Stimulated activated memory B cell treated with anti-CD40 and anti-IgM and Interleukin-4, amounts not matched to agents 10 μg/mL and 1 μg/mL and 100 μg/mL, for 72 hours (primary cell): ENCODE measurements at regions not wholly inside any gene's neighbourhood (a gene's known extent, or its start where the extent isn't known, plus 50 kb on each side); places are given as distances from the start of the nearest gene placed in this dataset.

Source experiments
- ATAC-seq: fragments of 150-1000 bp; cut with Tn5 transposase; 2 replicates; pipeline ENCODE4 v1.10.0; 2021
- H3K27ac Mint-ChIP-seq: one replicate; pipeline ENCODE4 v1.8.0; 2022; ENCODE audit warnings: mild to moderate bottlenecking, mixed read lengths
- H3K27me3 Mint-ChIP-seq: one replicate; pipeline ENCODE4 v1.8.0; 2022; ENCODE audit warnings: mixed read lengths
- H3K36me3 Mint-ChIP-seq: one replicate; pipeline ENCODE4 v1.8.0; 2022; ENCODE audit warnings: mixed read lengths
- H3K4me1 Mint-ChIP-seq: one replicate; pipeline ENCODE4 v1.8.0; 2022; ENCODE audit warnings: mixed read lengths
- H3K4me3 Mint-ChIP-seq: one replicate; pipeline ENCODE4 v1.8.0; 2022; ENCODE audit warnings: mild to moderate bottlenecking, moderate library complexity, mixed read lengths
- H3K9me3 Mint-ChIP-seq: one replicate; pipeline ENCODE4 v1.8.0; 2022; ENCODE audit warnings: mixed read lengths

- no peaks in the 10 kb centered on the region for H3K36me3 Mint-ChIP-seq
- peaks cover 18% of the 10 kb centered on the region for H3K27me3 Mint-ChIP-seq
- H3K9me3 Mint-ChIP-seq = no peaks in the 10 kb centered on the region
- H3K4me1 Mint-ChIP-seq = peaks cover 5% of the 10 kb centered on the region
- ATAC-seq = no peak
- H3K4me3 Mint-ChIP-seq = no peak overlapping the region
- no peak overlapping the region for H3K27ac Mint-ChIP-seq
Observed at GRCh38 chr11:76298255-76298654, 82.7 kb downstream of the THAP12 start.

- no peak for ATAC-seq
- Mint-ChIP-seq H3K27ac (no peak overlapping the region), H3K27me3 (peaks cover 6% of the 10 kb centered on the region), H3K4me3 (no peak overlapping the region), H3K4me1 (peaks cover 18% of the 10 kb centered on the region), H3K36me3 (no peaks in the 10 kb centered on the region), H3K9me3 (no peaks in the 10 kb centered on the region)
Observed at GRCh38 chr11:76296731-76297542, 84.0 kb downstream of the THAP12 start.

GRCh38 chr11:76293189-76293631 is 86.9 kb upstream of the WNT11 start:
- peaks cover 16% of the 10 kb centered on the region for H3K27me3 Mint-ChIP-seq
- peak overlapping the region; percentile 71 for H3K27ac Mint-ChIP-seq
- H3K36me3 Mint-ChIP-seq = no peaks in the 10 kb centered on the region
- H3K4me1 Mint-ChIP-seq = peaks cover 33% of the 10 kb centered on the region
- ATAC-seq = peak; percentile 82
- peak overlapping the region; percentile 57 for H3K4me3 Mint-ChIP-seq
- no peaks in the 10 kb centered on the region for H3K9me3 Mint-ChIP-seq

- peak overlapping the region; percentile 71 for H3K27ac Mint-ChIP-seq
- no peaks in the 10 kb centered on the region for H3K9me3 Mint-ChIP-seq
- peak; percentile 44 for ATAC-seq
- no peaks in the 10 kb centered on the region for H3K36me3 Mint-ChIP-seq
- H3K4me3 Mint-ChIP-seq = peak overlapping the region; percentile 57
- peaks cover 18% of the 10 kb centered on the region for H3K27me3 Mint-ChIP-seq
- peaks cover 38% of the 10 kb centered on the region for H3K4me1 Mint-ChIP-seq
Observed at GRCh38 chr11:76292583-76293188, 86.4 kb upstream of the WNT11 start.

GRCh38 chr11:76291576-76292526 is 85.5 kb upstream of the WNT11 start:
- H3K27ac Mint-ChIP-seq = peak overlapping the region; percentile 71
- H3K36me3 Mint-ChIP-seq = no peaks in the 10 kb centered on the region
- peaks cover 26% of the 10 kb centered on the region for H3K27me3 Mint-ChIP-seq

GRCh38 chr11:76288166-76288980 is 82.1 kb upstream of the WNT11 start:
- ATAC-seq = no peak
- H3K36me3 Mint-ChIP-seq = no peaks in the 10 kb centered on the region
- H3K4me3 Mint-ChIP-seq = no peak overlapping the region
- no peak overlapping the region for H3K27ac Mint-ChIP-seq
- peaks cover 43% of the 10 kb centered on the region for H3K4me1 Mint-ChIP-seq
- H3K9me3 Mint-ChIP-seq = no peaks in the 10 kb centered on the region
- peaks cover 26% of the 10 kb centered on the region for H3K27me3 Mint-ChIP-seq

More at GRCh38 chr11:76291576-76292526, 85.5 kb upstream of the WNT11 start:
- peaks cover 46% of the 10 kb centered on the region for H3K4me1 Mint-ChIP-seq
- H3K9me3 Mint-ChIP-seq = no peaks in the 10 kb centered on the region
- H3K4me3 Mint-ChIP-seq = no peak overlapping the region
- ATAC-seq = no peak

GRCh38 chr11:76287227-76287626 is 80.9 kb upstream of the WNT11 start:
- no peaks in the 10 kb centered on the region for H3K36me3 Mint-ChIP-seq
- peaks cover 26% of the 10 kb centered on the region for H3K27me3 Mint-ChIP-seq
- H3K9me3 Mint-ChIP-seq = no peaks in the 10 kb centered on the region
- H3K4me1 Mint-ChIP-seq = peaks cover 32% of the 10 kb centered on the region
- no peak overlapping the region for H3K27ac Mint-ChIP-seq
- no peak for ATAC-seq
- H3K4me3 Mint-ChIP-seq = no peak overlapping the region

GRCh38 chr11:76285397-76286104 is 79.2 kb upstream of the WNT11 start:
- peaks cover 12% of the 10 kb centered on the region for H3K27me3 Mint-ChIP-seq
- no peaks in the 10 kb centered on the region for H3K9me3 Mint-ChIP-seq
- no peak for ATAC-seq
- peaks cover 19% of the 10 kb centered on the region for H3K4me1 Mint-ChIP-seq
- no peak overlapping the region for H3K4me3 Mint-ChIP-seq
- H3K27ac Mint-ChIP-seq = no peak overlapping the region
- H3K36me3 Mint-ChIP-seq = no peaks in the 10 kb centered on the region

- peaks cover 19% of the 10 kb centered on the region for H3K4me1 Mint-ChIP-seq
- ATAC-seq = no peak
Observed at GRCh38 chr11:76284161-76284560, 77.9 kb upstream of the WNT11 start.

GRCh38 chr11:76282811-76283595 is 76.7 kb upstream of the WNT11 start:
- H3K4me1 Mint-ChIP-seq = peaks cover 14% of the 10 kb centered on the region
- H3K36me3 Mint-ChIP-seq = no peaks in the 10 kb centered on the region
- peaks cover 20% of the 10 kb centered on the region for H3K27me3 Mint-ChIP-seq
- ATAC-seq = no peak
- no peaks in the 10 kb centered on the region for H3K9me3 Mint-ChIP-seq
- no peak overlapping the region for H3K4me3 Mint-ChIP-seq
- no peak overlapping the region for H3K27ac Mint-ChIP-seq

More at GRCh38 chr11:76284161-76284560, 77.9 kb upstream of the WNT11 start:
- no peak overlapping the region for H3K27ac Mint-ChIP-seq
- peaks cover 20% of the 10 kb centered on the region for H3K27me3 Mint-ChIP-seq
- H3K4me3 Mint-ChIP-seq = no peak overlapping the region
- no peaks in the 10 kb centered on the region for H3K9me3 Mint-ChIP-seq
- no peaks in the 10 kb centered on the region for H3K36me3 Mint-ChIP-seq

GRCh38 chr11:76282172-76282571 is 75.9 kb upstream of the WNT11 start:
- H3K4me3 Mint-ChIP-seq = no peak overlapping the region
- H3K4me1 Mint-ChIP-seq = peaks cover 14% of the 10 kb centered on the region
- H3K36me3 Mint-ChIP-seq = no peaks in the 10 kb centered on the region
- H3K27me3 Mint-ChIP-seq = peaks cover 20% of the 10 kb centered on the region
- no peaks in the 10 kb centered on the region for H3K9me3 Mint-ChIP-seq
- peak; percentile 20 for ATAC-seq
- H3K27ac Mint-ChIP-seq = no peak overlapping the region

- no peaks in the 10 kb centered on the region for H3K9me3 Mint-ChIP-seq
- no peak for ATAC-seq
- H3K27me3 Mint-ChIP-seq = peaks cover 21% of the 10 kb centered on the region
- H3K4me1 Mint-ChIP-seq = peaks cover 10% of the 10 kb centered on the region
- H3K36me3 Mint-ChIP-seq = no peaks in the 10 kb centered on the region
- H3K27ac Mint-ChIP-seq = no peak overlapping the region
- no peak overlapping the region for H3K4me3 Mint-ChIP-seq
Observed at GRCh38 chr11:76281558-76281906, 75.2 kb upstream of the WNT11 start.

- Mint-ChIP-seq H3K9me3 (no peaks in the 10 kb centered on the region), H3K27ac (no peak overlapping the region), H3K4me1 (peaks cover 10% of the 10 kb centered on the region), H3K27me3 (peaks cover 21% of the 10 kb centered on the region), H3K36me3 (no peaks in the 10 kb centered on the region), H3K4me3 (no peak overlapping the region)
- no peak for ATAC-seq
Observed at GRCh38 chr11:76280882-76281557, 74.7 kb upstream of the WNT11 start.
